ENCODE measurements at regions not wholly inside any gene's neighbourhood (a gene's known extent, or its start where the extent isn't known, plus 50 kb on each side); places are given as distances from the start of the nearest gene placed in this dataset.

- intact Hi-C loops (cut with micrococcal nuclease; ENCODE audit: unreplicated experiment): no loop called here
- CTCF ChIA-PET (ENCODE audit: unreplicated experiment): no interaction called here
Observed at GRCh38 chr1:194684636-194685035, 1498.2 kb upstream of the B3GALT2 start.

DNA sequence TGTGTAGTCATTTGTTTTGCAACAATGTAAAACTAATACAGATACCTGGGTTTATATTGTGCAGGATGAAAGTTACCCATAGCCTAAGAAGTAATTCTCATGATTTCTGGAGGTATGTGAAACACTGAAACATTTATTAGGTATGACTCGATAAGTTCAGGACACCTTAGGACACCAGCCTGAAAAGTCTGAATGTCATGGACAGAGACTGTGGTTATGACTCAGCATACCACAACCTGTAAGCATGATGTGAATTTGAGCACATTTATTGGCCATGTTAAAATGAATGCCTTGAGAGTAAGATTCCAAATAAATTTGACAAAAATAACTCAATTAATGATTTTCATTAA lies 1471.7 kb upstream of the B3GALT2 start:
- H3K4me2 ChIP-seq (ENCODE audit: low read length): no peak overlapping the region
- H3K9me2 ChIP-seq (ENCODE audit: insufficient read depth, low read length): no peaks in the 10 kb centered on the region
- CTCF ChIA-PET (ENCODE audit: unreplicated experiment): no interaction called here
- H3K9me3 ChIP-seq (ENCODE audit: low read length): no peaks in the 10 kb centered on the region
- intact Hi-C loops (cut with micrococcal nuclease; ENCODE audit: unreplicated experiment): no loop called here
- no peak overlapping the region for H2AFZ ChIP-seq (ENCODE audit: low read length)
- no peak for DNase-seq (ENCODE audit: low spot score)
- no peaks in the 10 kb centered on the region for H3K79me2 ChIP-seq (ENCODE audit: insufficient read depth, low read depth, low read length)
- BruUV-seq (replicated peaks): no TSS peak
- TF ChIP-seq, protein P1, sequence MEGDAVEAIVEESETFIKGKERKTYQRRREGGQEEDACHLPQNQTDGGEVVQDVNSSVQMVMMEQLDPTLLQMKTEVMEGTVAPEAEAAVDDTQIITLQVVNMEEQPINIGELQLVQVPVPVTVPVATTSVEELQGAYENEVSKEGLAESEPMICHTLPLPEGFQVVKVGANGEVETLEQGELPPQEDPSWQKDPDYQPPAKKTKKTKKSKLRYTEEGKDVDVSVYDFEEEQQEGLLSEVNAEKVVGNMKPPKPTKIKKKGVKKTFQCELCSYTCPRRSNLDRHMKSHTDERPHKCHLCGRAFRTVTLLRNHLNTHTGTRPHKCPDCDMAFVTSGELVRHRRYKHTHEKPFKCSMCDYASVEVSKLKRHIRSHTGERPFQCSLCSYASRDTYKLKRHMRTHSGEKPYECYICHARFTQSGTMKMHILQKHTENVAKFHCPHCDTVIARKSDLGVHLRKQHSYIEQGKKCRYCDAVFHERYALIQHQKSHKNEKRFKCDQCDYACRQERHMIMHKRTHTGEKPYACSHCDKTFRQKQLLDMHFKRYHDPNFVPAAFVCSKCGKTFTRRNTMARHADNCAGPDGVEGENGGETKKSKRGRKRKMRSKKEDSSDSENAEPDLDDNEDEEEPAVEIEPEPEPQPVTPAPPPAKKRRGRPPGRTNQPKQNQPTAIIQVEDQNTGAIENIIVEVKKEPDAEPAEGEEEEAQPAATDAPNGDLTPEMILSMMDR (conservative IDR thresholded peaks at IDR 0.05; ENCODE audit: low read length): no peak
- TF ChIP-seq EZH2phosphoT487 (IDR thresholded peaks at IDR 0.05; ENCODE audit: borderline replicate concordance, low read depth, low read length): no peak
- no peak overlapping the region for H3K4me3 ChIP-seq (ENCODE audit: low read depth, low read length, poor library complexity, severe bottlenecking)
- no peak overlapping the region for H3K27ac ChIP-seq (ENCODE audit: low read depth, low read length, poor library complexity, severe bottlenecking)
- no peaks in the 10 kb centered on the region for H3K4me1 ChIP-seq (ENCODE audit: insufficient read depth, low read length, poor library complexity, severe bottlenecking)
- no peaks in the 10 kb centered on the region for H3K36me3 ChIP-seq (ENCODE audit: insufficient read depth, low read length)
- H4K20me1 ChIP-seq (ENCODE audit: insufficient read depth, low read length): no peaks in the 10 kb centered on the region
- POLR2A ChIA-PET: no interaction called here

More at GRCh38 chr1:194684636-194685035, 1498.2 kb upstream of the B3GALT2 start:
- H4K20me1 ChIP-seq (ENCODE audit: insufficient read depth, low read length): no peaks in the 10 kb centered on the region
- H3K9me2 ChIP-seq (ENCODE audit: insufficient read depth, low read length): no peaks in the 10 kb centered on the region
- no peaks in the 10 kb centered on the region for H3K79me2 ChIP-seq (ENCODE audit: insufficient read depth, low read depth, low read length)
- no peaks in the 10 kb centered on the region for H3K9me3 ChIP-seq (ENCODE audit: low read length)
- no peaks in the 10 kb centered on the region for H3K4me1 ChIP-seq (ENCODE audit: insufficient read depth, low read length, poor library complexity, severe bottlenecking)
- H3K27ac ChIP-seq (ENCODE audit: low read depth, low read length, poor library complexity, severe bottlenecking): no peak overlapping the region
- no peaks in the 10 kb centered on the region for H3K36me3 ChIP-seq (ENCODE audit: insufficient read depth, low read length)
- BruUV-seq (replicated peaks): no TSS peak
- no peak overlapping the region for H3K4me3 ChIP-seq (ENCODE audit: low read depth, low read length, poor library complexity, severe bottlenecking)
- no peak overlapping the region for H2AFZ ChIP-seq (ENCODE audit: low read length)
- DNase-seq (ENCODE audit: low spot score): no peak
- no peak overlapping the region for H3K4me2 ChIP-seq (ENCODE audit: low read length)
- POLR2A ChIA-PET: no interaction called here
- TF ChIP-seq EZH2phosphoT487 (IDR thresholded peaks at IDR 0.05; ENCODE audit: borderline replicate concordance, low read depth, low read length): no peak
- TF ChIP-seq, protein P1 (conservative IDR thresholded peaks at IDR 0.05; ENCODE audit: low read length): no peak

- ChIA-PET CTCF (ENCODE audit: unreplicated experiment) (no interaction called here), POLR2A (interaction anchor here (0.6 to 0.9 kb wide), 2 partner anchors 12 to 71 kb away, joined by 3 read pairs; no protein-coding TSS in a partner anchor)
- Histone ChIP-seq H3K4me3 (ENCODE audit: low read depth, low read length, poor library complexity, severe bottlenecking) (no peak overlapping the region), H3K9me3 (ENCODE audit: low read length) (no peaks in the 10 kb centered on the region), H4K20me1 (ENCODE audit: insufficient read depth, low read length) (no peaks in the 10 kb centered on the region), H3K36me3 (ENCODE audit: insufficient read depth, low read length) (no peaks in the 10 kb centered on the region), H3K79me2 (ENCODE audit: insufficient read depth, low read depth, low read length) (no peaks in the 10 kb centered on the region), H3K4me1 (ENCODE audit: insufficient read depth, low read length, poor library complexity, severe bottlenecking) (no peaks in the 10 kb centered on the region), H3K4me2 (ENCODE audit: low read length) (no peak overlapping the region), H3K27ac (ENCODE audit: low read depth, low read length, poor library complexity, severe bottlenecking) (no peak overlapping the region), H2AFZ (ENCODE audit: low read length) (no peak overlapping the region), H3K9me2 (ENCODE audit: insufficient read depth, low read length) (no peaks in the 10 kb centered on the region)
- BruUV-seq (replicated peaks): no TSS peak
- no peak for TF ChIP-seq EZH2phosphoT487 (IDR thresholded peaks at IDR 0.05; ENCODE audit: borderline replicate concordance, low read depth, low read length)
- TF ChIP-seq, protein P1 (conservative IDR thresholded peaks at IDR 0.05; ENCODE audit: low read length): no peak
- DNase-seq (ENCODE audit: low spot score): no peak
- intact Hi-C loops (cut with micrococcal nuclease; ENCODE audit: unreplicated experiment): no loop called here
Observed at GRCh38 chr1:194654956-194655355, 1468.5 kb upstream of the B3GALT2 start.
